HG02852 (cell line): ENCODE measurements at regions not wholly inside any gene's neighbourhood (a gene's known extent, or its start where the extent isn't known, plus 50 kb on each side); places are given as distances from the start of the nearest gene placed in this dataset.
A peak's percentile ranks its signal among the peaks of the same experiment; 100 is the strongest.

Source experiments
- ATAC-seq: cut with Tn5 transposase; IDR thresholded peaks from one replicate; pipeline ENCODE4 v1.9.1; 2021; ENCODE audit warnings: mild to moderate bottlenecking, moderate library complexity; ENCODE audit not compliant: unreplicated experiment

- ATAC-seq: no peak
Observed at GRCh38 chr2:6336752-6337471, 528.8 kb downstream of the CMPK2 start.

DNA sequence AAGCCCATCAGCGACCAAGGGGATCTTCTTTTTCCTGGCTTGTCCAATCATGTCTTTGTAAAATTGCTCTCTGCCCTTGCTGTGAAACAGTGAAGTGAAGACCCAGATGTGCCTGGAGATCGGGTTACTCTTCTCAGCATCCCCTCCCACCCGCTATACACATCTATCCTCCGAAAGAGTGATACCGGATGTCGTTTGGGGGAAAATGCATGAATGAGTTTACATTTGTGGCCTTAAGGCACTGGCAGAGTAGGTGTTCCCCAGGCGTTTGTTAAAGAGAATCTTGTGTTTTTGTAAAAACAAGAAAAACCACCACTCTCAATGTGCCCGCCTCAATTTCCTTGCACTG, 528.3 kb downstream of the CMPK2 start:
- ATAC-seq: no peak

DNA sequence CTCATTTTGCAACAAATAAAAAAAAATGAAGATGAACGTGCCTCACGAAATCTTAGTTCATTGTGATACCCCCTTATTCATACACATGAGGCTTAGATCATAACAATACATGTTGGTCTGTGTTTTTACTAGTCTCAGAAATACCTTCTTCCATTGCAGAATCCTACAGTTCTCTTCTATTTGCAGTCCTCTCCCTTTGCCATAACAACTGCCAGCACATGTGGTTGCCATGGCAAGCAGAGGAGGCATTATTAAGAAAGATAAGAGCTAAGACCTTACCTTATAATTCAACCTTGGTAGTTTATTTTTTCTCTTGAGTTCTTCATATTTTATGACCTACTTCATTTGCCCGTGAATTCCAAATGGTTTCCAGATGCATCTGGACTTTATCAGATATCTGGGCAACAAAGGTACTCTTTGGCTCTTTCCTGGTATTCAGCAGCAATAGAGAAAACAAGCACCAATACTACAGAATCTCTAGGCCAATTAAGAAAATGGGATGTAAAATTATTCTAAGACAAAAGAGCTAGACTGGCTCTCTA, 524.0 kb downstream of the CMPK2 start:
- ATAC-seq: no peak

DNA sequence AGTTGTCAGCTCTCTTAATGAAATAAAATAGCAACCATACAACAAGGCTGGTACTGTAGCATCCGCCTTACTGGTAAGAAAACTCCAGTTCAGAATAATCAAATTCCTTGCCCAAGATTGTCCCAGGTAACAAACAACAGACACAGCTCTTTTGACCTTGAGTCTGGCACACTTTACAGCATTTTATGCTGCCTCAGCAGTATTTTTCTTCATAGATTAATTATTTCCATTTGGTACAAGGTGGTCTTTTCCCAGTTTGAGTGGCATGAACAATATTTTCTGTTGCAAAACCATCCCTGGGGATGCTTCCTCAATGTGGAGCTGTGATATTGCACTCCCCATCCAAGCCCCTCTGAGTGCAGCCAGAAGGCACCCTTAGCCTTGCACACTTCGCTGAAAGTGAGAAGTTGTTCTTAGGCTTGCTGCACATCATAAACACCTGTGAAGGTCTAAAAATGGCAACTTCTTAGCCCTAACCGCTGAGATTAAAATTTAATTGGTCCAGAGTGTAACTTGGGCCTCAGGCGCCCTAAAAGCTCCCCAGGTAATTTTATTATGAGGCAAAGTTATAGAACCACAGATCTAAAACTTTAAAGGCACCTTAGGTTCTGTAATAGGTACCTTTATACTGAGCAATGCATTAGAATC, 523.3 kb downstream of the CMPK2 start:
- no peak for ATAC-seq

- ATAC-seq: no peak
Observed at GRCh38 chr2:6343076-6343475, 522.6 kb downstream of the CMPK2 start.

DNA sequence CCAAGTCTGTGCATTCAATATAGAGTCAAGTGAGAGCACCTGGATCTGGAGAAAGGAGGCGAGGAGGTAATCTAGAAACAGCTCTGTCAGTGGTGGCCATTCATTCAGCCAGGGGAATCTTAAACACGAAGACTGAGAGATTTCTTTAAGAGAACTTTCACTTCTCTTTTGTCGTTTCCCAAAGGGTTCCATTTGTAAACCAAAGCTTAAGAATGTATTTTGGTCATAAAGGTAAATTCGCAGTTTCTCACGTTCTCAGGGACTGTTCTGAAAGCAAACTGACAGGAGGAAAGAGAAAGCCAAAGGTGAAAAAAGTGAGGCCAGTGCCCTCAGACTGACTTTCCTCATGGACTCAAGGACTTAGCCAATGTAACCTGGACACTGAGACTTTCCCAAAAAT, 513.5 kb downstream of the CMPK2 start:
- peak; percentile 85 for ATAC-seq

DNA sequence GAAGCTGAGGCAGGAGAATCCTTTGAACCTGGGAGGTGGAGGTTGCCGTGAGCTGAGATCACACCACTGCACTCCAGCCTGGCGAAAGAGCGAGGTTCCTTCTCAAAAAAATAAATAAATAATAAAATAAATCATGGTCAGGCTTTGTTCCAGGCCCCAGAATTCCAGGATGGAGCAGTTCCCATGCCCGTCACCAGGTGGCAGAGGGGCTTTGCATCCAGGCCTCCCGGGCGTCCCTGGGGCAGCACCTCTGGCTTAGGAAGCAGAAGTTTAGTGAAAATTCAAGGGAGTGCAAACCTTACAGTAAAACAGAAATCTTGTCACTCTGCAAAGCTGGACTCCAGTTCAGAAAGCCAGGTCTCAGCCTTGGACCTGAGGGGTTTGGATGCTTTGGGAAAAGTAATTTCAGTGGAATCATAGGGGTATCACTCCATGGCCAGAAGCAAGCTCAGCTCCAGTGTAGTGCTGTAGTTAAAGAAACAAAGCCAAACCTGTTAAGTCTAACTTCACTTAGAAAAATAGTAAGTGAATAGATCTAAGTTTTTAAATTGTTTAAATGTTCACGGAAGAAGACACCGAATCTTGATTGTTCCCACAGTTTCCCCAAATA, 512.7 kb downstream of the CMPK2 start:
- ATAC-seq: no peak

GRCh38 chr2:6353669-6354068, 512.0 kb downstream of the CMPK2 start:
- ATAC-seq: peak; percentile 62

DNA sequence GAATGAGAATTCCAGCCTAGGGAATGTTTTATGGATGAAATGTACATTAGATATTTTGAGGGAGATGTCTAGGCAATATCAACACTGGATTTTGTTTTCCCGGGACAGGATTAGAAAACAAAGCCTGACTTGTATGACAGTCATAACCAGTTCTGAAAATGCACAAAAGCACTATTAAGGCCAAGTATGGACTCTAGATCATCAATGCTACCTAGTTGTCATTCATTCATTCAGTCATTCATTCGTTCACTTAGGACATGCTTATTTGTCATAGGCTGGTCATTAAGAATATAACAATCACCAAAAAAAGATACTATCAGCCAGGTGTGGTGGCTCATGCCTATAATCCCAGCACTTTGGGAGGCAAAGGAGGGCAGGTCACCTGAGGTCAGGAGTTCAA, 511.2 kb downstream of the CMPK2 start:
- ATAC-seq: no peak

GRCh38 chr2:6355886-6356761, 509.6 kb downstream of the CMPK2 start:
- ATAC-seq: no peak

DNA sequence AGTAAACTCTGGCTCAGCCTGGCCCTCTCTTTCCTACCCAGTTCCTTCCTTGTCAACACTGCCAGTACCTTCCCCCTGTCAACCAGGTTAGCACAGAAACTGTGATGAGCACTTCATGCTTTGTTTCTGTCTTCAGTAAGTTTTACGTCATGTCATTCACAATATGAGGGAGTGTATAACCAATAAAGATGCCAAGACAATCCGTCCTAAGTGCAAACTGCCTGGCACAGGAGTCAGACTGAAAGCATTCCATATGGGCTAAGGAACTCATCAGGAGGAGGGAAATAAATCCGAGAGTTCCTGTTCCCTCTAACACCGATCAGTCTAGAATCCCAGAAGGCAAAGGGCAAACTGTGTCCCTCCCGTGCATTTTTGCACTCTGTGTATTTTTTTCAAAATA, 507.2 kb downstream of the CMPK2 start:
- no peak for ATAC-seq

GRCh38 chr2:6358985-6359384, 506.7 kb downstream of the CMPK2 start:
- ATAC-seq: no peak

DNA sequence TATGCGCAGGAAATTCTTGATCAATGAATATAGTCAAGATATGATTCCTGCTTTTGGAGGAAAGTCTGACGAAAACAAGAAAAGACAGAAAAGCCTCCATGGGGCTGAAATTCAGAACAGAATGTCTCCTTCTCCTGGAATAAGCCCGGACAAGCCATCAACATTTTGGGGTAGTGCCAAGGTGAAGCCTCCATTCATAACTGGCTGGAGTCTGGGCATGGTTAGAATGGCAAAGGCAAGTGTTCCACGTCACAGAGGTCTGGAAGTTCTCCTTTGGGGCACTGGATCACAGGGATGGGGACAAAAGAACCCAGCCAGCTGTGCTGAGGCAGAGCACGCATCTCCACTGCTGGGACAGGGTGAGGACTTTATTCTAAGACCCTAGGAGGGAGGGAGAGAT, 505.7 kb downstream of the CMPK2 start:
- ATAC-seq: no peak

GRCh38 chr2:6362671-6363450, 502.8 kb downstream of the CMPK2 start:
- ATAC-seq: no peak

- no peak for ATAC-seq
Observed at GRCh38 chr2:6368281-6368680, 497.4 kb downstream of the CMPK2 start.

DNA sequence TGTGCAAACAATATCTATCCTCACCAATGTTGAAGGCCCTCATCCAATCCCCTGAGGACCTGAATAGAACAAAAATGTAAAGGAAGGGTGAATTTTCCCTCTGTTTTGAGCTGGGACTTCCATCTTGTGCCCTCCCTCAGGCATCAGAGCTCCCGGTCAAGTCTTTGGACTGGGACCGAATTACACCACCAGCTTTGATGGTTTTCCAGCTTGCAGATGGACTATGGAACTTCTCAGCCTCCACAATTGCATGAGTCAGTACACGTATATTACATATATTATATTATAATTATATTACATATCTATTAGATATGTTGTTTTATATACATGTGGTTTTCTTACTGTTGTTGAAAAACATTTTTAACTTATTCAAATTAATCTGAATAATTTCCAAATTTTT, 496.4 kb downstream of the CMPK2 start:
- no peak for ATAC-seq

GRCh38 chr2:6370753-6371551, 494.8 kb downstream of the CMPK2 start:
- no peak for ATAC-seq

DNA sequence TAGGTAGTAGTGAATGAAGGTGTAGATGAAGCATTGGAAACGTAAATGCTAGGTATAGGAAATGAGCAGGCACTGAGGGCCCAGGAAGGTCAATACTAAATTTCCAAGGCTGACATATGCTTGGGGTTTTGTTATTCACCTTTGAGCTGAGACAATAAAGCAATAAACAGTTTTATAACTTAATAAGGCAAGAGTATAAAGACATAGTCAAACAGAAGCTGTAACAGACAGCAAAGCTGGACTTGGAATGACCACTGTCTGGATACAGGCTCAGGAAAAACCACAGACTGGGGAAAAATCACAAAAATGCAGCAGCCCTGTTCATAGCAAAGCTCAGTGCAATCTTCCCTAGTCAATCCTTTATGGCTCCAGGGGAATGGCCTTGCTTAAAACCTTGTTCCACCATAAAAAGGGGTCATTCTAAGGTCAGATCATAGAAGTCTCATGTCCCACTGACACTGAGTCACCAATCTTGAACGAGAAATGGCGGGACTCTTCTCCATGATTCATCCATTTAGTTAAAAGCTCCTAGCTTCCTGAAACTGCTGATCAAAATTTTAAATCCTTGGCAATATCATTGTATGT, 493.3 kb downstream of the CMPK2 start:
- ATAC-seq: no peak

- no peak for ATAC-seq
Observed at GRCh38 chr2:6381326-6381725, 484.4 kb downstream of the CMPK2 start.
